ENCODE measurements at regions not wholly inside any gene's neighbourhood (a gene's known extent, or its start where the extent isn't known, plus 50 kb on each side); places are given as distances from the start of the nearest gene placed in this dataset.

- Histone ChIP-seq H3K27ac (replicated peaks) (no peak overlapping the region), H3K4me3 (replicated peaks; ENCODE audit: insufficient read depth, low read length) (no peak overlapping the region), H3K27me3 (ENCODE audit: insufficient read depth, poor library complexity, severe bottlenecking) (no peaks in the 10 kb centered on the region)
- no peak for DNase-seq (ENCODE audit: low read depth in 1 of 2, low spot score in 1 of 2)
- TF ChIP-seq GABPA (IDR thresholded peaks at IDR 0.05; ENCODE audit: low read depth) (no peak), SPI1 (IDR thresholded peaks at IDR 0.05; ENCODE audit: borderline replicate concordance, low read depth) (no peak), CTCF (IDR thresholded peaks at IDR 0.05; ENCODE audit: insufficient read depth, low read length) (no peak), POLR2AphosphoS5 (IDR thresholded peaks at IDR 0.05; ENCODE audit: low read depth) (no peak)
- TF ChIP-seq, protein P1, sequence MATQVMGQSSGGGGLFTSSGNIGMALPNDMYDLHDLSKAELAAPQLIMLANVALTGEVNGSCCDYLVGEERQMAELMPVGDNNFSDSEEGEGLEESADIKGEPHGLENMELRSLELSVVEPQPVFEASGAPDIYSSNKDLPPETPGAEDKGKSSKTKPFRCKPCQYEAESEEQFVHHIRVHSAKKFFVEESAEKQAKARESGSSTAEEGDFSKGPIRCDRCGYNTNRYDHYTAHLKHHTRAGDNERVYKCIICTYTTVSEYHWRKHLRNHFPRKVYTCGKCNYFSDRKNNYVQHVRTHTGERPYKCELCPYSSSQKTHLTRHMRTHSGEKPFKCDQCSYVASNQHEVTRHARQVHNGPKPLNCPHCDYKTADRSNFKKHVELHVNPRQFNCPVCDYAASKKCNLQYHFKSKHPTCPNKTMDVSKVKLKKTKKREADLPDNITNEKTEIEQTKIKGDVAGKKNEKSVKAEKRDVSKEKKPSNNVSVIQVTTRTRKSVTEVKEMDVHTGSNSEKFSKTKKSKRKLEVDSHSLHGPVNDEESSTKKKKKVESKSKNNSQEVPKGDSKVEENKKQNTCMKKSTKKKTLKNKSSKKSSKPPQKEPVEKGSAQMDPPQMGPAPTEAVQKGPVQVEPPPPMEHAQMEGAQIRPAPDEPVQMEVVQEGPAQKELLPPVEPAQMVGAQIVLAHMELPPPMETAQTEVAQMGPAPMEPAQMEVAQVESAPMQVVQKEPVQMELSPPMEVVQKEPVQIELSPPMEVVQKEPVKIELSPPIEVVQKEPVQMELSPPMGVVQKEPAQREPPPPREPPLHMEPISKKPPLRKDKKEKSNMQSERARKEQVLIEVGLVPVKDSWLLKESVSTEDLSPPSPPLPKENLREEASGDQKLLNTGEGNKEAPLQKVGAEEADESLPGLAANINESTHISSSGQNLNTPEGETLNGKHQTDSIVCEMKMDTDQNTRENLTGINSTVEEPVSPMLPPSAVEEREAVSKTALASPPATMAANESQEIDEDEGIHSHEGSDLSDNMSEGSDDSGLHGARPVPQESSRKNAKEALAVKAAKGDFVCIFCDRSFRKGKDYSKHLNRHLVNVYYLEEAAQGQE (IDR thresholded peaks at IDR 0.05; ENCODE audit: insufficient replicate concordance, low read depth) = no peak
Measured at GRCh38 chr2:228407821-228408220, 226.3 kb upstream of the SPHKAP start.

GRCh38 chr2:228401065-228401912 is 219.8 kb upstream of the SPHKAP start:
- Histone ChIP-seq H3K27me3 (ENCODE audit: insufficient read depth, poor library complexity, severe bottlenecking) (no peaks in the 10 kb centered on the region), H3K4me3 (replicated peaks; ENCODE audit: insufficient read depth, low read length) (no peak overlapping the region), H3K27ac (replicated peaks) (no peak overlapping the region)
- DNase-seq (ENCODE audit: low read depth in 1 of 2, low spot score in 1 of 2) = no peak
- TF ChIP-seq SPI1 (IDR thresholded peaks at IDR 0.05; ENCODE audit: borderline replicate concordance, low read depth) = no peak
- TF ChIP-seq POLR2AphosphoS5 (IDR thresholded peaks at IDR 0.05; ENCODE audit: low read depth) = no peak
- TF ChIP-seq, protein P1 (IDR thresholded peaks at IDR 0.05; ENCODE audit: insufficient replicate concordance, low read depth) = no peak
- no peak for TF ChIP-seq GABPA (IDR thresholded peaks at IDR 0.05; ENCODE audit: low read depth)
- TF ChIP-seq CTCF (IDR thresholded peaks at IDR 0.05; ENCODE audit: insufficient read depth, low read length) = no peak

DNA sequence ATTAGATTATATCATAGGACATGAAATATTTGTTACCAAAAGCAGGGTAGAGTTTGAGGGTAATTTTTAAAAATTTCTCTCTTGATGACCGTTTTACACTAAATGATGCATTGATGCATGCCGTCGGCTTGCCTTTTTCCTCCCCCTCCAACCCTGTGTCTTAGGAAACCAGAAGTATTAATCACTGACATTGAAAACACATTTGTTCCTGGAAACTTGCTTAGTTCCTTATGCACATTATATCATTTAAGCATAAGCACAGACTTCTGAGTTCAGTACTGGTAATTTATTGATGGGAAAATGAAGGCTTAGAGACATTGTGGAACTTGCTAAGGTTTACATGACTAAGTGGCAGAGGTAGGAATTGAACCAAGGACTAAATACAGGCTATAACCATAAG is 206.3 kb upstream of the SPHKAP start:
- TF ChIP-seq GABPA (IDR thresholded peaks at IDR 0.05; ENCODE audit: low read depth) = no peak
- no peak for TF ChIP-seq POLR2AphosphoS5 (IDR thresholded peaks at IDR 0.05; ENCODE audit: low read depth)
- TF ChIP-seq, protein P1 (IDR thresholded peaks at IDR 0.05; ENCODE audit: insufficient replicate concordance, low read depth) = no peak
- TF ChIP-seq SPI1 (IDR thresholded peaks at IDR 0.05; ENCODE audit: borderline replicate concordance, low read depth) = no peak
- TF ChIP-seq CTCF (IDR thresholded peaks at IDR 0.05; ENCODE audit: insufficient read depth, low read length) = no peak
- no peak for DNase-seq (ENCODE audit: low read depth in 1 of 2, low spot score in 1 of 2)
- no peak overlapping the region for H3K27ac ChIP-seq (replicated peaks)

More for the DNA sequence above, 206.3 kb upstream of the SPHKAP start:
- Histone ChIP-seq H3K4me3 (replicated peaks; ENCODE audit: insufficient read depth, low read length) (no peak overlapping the region), H3K27me3 (ENCODE audit: insufficient read depth, poor library complexity, severe bottlenecking) (no peaks in the 10 kb centered on the region)

Data from HL-60 (cell line).